ENCODE measurements at regions not wholly inside any gene's neighbourhood (a gene's known extent, or its start where the extent isn't known, plus 50 kb on each side); places are given as distances from the start of the nearest gene placed in this dataset.

DNA sequence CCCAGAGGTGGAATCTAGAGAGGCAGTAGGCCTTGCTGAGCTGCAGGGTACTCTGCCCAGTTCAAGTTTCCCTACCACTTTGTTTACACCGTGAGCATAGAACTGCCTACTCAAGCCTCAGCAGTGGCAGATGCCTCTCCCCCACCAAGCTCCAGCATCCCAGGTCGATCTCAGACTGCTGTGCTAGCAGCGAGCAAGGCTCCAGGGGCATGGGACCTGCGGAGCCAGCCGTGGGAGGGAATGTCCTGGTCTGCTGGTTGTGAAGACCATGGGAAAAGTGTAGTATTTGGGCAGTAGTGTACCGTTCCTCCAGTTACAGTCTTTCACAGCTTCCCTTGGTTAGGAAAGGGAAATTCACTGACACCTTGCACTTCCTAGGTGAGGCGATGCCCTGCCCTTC lies 50.6 kb upstream of the FSIP2 start:
- Histone ChIP-seq H3K4me3 (ENCODE audit: insufficient read depth, low read depth, low read length) (no peak overlapping the region), H3K79me2 (ENCODE audit: insufficient read depth, low read length) (no peaks in the 10 kb centered on the region), H3K4me2 (ENCODE audit: low read length) (no peak overlapping the region), H4K20me1 (ENCODE audit: insufficient read depth, low read length) (no peaks in the 10 kb centered on the region), H3K4me1 (ENCODE audit: insufficient read depth, low read length) (no peaks in the 10 kb centered on the region), H3K36me3 (ENCODE audit: insufficient read depth, low read length) (no peaks in the 10 kb centered on the region), H3K9ac (ENCODE audit: low read length) (no peak overlapping the region), H2AFZ (ENCODE audit: low read depth, low read length) (no peak overlapping the region), H3K9me3 (ENCODE audit: insufficient read depth, low read depth, low read length) (no peaks in the 10 kb centered on the region), H3K27ac (ENCODE audit: low read depth, low read length) (no peak overlapping the region), H3K27me3 (ENCODE audit: insufficient read depth, low read length) (no peaks in the 10 kb centered on the region)
- FAIRE-seq (no peak), DNase-seq (ENCODE audit: low read depth) (no peak)
- H3K4me3 Mint-ChIP-seq (ENCODE audit: unreplicated experiment), result no peak overlapping the region
- no peak for TF ChIP-seq CTCF (IDR thresholded peaks at IDR 0.05; ENCODE audit: insufficient read depth, low read depth, low read length)
- TF ChIP-seq EZH2 (IDR thresholded peaks at IDR 0.05; ENCODE audit: insufficient read depth, low read length), result no peak
- H3K27me3 Mint-ChIP-seq (ENCODE audit: low read depth, unreplicated experiment), result no peaks in the 10 kb centered on the region
- peaks cover 6% of the 10 kb centered on the region for H3K9me3 Mint-ChIP-seq (ENCODE audit: unreplicated experiment)
- peaks cover 13% of the 10 kb centered on the region for H3K4me1 Mint-ChIP-seq (ENCODE audit: low read depth, unreplicated experiment)
- no peak overlapping the region for H3K27ac Mint-ChIP-seq (ENCODE audit: unreplicated experiment)
- H3K36me3 Mint-ChIP-seq (ENCODE audit: low read depth, unreplicated experiment), result no peaks in the 10 kb centered on the region
